ENCODE measurements at regions not wholly inside any gene's neighbourhood (a gene's known extent, or its start where the extent isn't known, plus 50 kb on each side); places are given as distances from the start of the nearest gene placed in this dataset.
"Not testable (repeated sequence)": the region's sequence is repeated elsewhere in the genome, so short reads cannot be mapped to it uniquely, and the experiment has no call there.

DNA sequence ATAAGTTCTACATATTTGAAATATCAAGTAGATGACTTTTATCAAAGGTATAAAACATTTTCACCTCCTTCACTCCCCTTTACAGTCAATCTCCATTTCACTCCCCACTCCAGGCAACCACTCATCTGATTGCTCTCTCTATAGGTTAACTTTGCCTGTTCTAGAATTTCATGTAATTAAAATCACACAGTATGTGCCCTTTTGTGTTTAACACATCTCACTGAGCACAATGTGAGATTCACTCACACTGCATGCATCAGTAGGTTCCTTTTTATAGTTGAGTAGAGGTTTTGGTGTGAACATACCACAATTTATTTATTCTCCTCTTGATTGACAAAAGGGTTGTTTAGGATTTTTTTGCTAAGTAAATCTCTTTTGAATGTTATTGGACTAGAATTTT lies 130.7 kb downstream of the SEPTIN7 start:
- H3K9ac ChIP-seq (replicated peaks; ENCODE audit: extremely low read depth, insufficient read depth, low read length); H3K79me2 ChIP-seq (ENCODE audit: control insufficient read depth, insufficient read depth, low read length); H4K20me1 ChIP-seq (replicated peaks; ENCODE audit: control insufficient read depth, extremely low read depth, insufficient read depth, low read length); dilution Hi-C loops (cut with MboI; ENCODE audit: extremely low pct_ligation_motif_present, low sequenced_read_pairs); H2AFZ ChIP-seq (ENCODE audit: low read depth, low read length); CTCF ChIA-PET; H3K27ac ChIP-seq (ENCODE audit: insufficient read depth, low read depth, low read length); H3K4me2 ChIP-seq (ENCODE audit: insufficient read depth, low read length); H3K4me1 ChIP-seq (ENCODE audit: control insufficient read depth, extremely low read depth, insufficient read depth, low read length); H3K9me3 ChIP-seq (replicated peaks; ENCODE audit: control insufficient read depth, insufficient read depth, low read length); DNase-seq (ENCODE audit: low read depth, low spot score); POLR2A ChIA-PET; FAIRE-seq; BruUV-seq (replicated peaks); H3K36me3 ChIP-seq (ENCODE audit: control insufficient read depth in 2 of 2, extremely low read depth in 1 of 2, insufficient read depth in 2 of 2, low read length in 2 of 2); H3K27me3 ChIP-seq (ENCODE audit: control insufficient read depth in 2 of 2, insufficient read depth in 2 of 2, low read length in 2 of 2); intact Hi-C loops (cut with micrococcal nuclease); H3K4me3 ChIP-seq (replicated peaks in 1 of 3; ENCODE audit: insufficient read depth in 1 of 3, low read depth in 1 of 3, low read length in 3 of 3); H3K9me1 ChIP-seq (replicated peaks; ENCODE audit: control insufficient read depth, extremely low read depth, insufficient read depth, low read length): not testable (repeated sequence)

DNA sequence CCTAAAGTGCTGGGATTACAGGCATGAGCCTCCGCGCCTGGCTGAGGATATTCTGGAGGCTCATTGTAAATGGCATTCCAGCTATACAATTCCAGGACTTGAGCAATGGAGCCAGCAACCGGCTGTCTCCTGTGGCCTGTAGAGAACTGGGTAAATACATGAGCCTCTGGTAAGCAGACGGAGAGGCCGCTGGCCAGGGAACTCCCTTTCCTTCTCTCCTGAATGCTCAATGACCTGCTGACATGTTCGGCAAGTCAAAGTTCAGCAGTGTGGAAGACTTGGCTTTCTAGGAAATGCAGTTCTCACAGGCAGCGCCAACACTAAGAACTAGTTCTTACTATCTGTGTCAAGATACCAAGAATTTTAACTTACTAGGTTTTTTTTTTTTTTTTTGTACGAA lies 139.8 kb downstream of the SEPTIN7 start:
- intact Hi-C loops (cut with micrococcal nuclease); H3K4me2 ChIP-seq (ENCODE audit: insufficient read depth, low read length); H3K9ac ChIP-seq (replicated peaks; ENCODE audit: extremely low read depth, insufficient read depth, low read length); H3K4me1 ChIP-seq (ENCODE audit: control insufficient read depth, extremely low read depth, insufficient read depth, low read length); DNase-seq (ENCODE audit: low read depth, low spot score); H2AFZ ChIP-seq (ENCODE audit: low read depth, low read length); CTCF ChIA-PET; H3K36me3 ChIP-seq (ENCODE audit: control insufficient read depth in 2 of 2, extremely low read depth in 1 of 2, insufficient read depth in 2 of 2, low read length in 2 of 2); H3K9me1 ChIP-seq (replicated peaks; ENCODE audit: control insufficient read depth, extremely low read depth, insufficient read depth, low read length); H3K4me3 ChIP-seq (replicated peaks in 1 of 3; ENCODE audit: insufficient read depth in 1 of 3, low read depth in 1 of 3, low read length in 3 of 3); H3K79me2 ChIP-seq (ENCODE audit: control insufficient read depth, insufficient read depth, low read length); BruUV-seq (replicated peaks); H3K27me3 ChIP-seq (ENCODE audit: control insufficient read depth in 2 of 2, insufficient read depth in 2 of 2, low read length in 2 of 2); H3K27ac ChIP-seq (ENCODE audit: insufficient read depth, low read depth, low read length); POLR2A ChIA-PET; dilution Hi-C loops (cut with MboI; ENCODE audit: extremely low pct_ligation_motif_present, low sequenced_read_pairs); H4K20me1 ChIP-seq (replicated peaks; ENCODE audit: control insufficient read depth, extremely low read depth, insufficient read depth, low read length); FAIRE-seq; H3K9me3 ChIP-seq (replicated peaks; ENCODE audit: control insufficient read depth, insufficient read depth, low read length): not testable (repeated sequence)

DNA sequence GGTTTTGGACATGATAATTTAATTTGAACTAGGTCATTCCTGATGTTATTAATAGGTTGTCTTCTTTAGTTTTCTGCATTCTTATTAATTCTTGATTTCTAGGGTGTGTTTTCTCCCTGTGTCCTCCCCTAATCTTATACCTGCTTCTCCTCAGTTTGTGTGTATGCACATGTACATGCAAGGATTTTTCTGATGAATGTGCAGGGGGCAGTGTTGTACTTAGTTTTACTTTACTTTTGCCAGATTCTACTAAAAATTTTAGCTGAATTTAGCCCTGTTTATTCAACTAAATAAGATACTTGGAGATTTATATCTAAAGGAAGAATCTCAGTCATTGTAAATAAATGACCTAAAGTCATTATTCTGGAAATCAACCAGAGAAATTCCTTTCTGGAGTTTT lies 144.8 kb downstream of the SEPTIN7 start:
- intact Hi-C loops (cut with micrococcal nuclease); H3K27ac ChIP-seq (ENCODE audit: insufficient read depth, low read depth, low read length); H3K79me2 ChIP-seq (ENCODE audit: control insufficient read depth, insufficient read depth, low read length); dilution Hi-C loops (cut with MboI; ENCODE audit: extremely low pct_ligation_motif_present, low sequenced_read_pairs); H3K9ac ChIP-seq (replicated peaks; ENCODE audit: extremely low read depth, insufficient read depth, low read length); H3K27me3 ChIP-seq (ENCODE audit: control insufficient read depth in 2 of 2, insufficient read depth in 2 of 2, low read length in 2 of 2); H3K4me3 ChIP-seq (replicated peaks in 1 of 3; ENCODE audit: insufficient read depth in 1 of 3, low read depth in 1 of 3, low read length in 3 of 3); H3K4me2 ChIP-seq (ENCODE audit: insufficient read depth, low read length); H3K9me3 ChIP-seq (replicated peaks; ENCODE audit: control insufficient read depth, insufficient read depth, low read length); FAIRE-seq; H2AFZ ChIP-seq (ENCODE audit: low read depth, low read length); H3K9me1 ChIP-seq (replicated peaks; ENCODE audit: control insufficient read depth, extremely low read depth, insufficient read depth, low read length); CTCF ChIA-PET; BruUV-seq (replicated peaks); POLR2A ChIA-PET; DNase-seq (ENCODE audit: low read depth, low spot score); H4K20me1 ChIP-seq (replicated peaks; ENCODE audit: control insufficient read depth, extremely low read depth, insufficient read depth, low read length); H3K4me1 ChIP-seq (ENCODE audit: control insufficient read depth, extremely low read depth, insufficient read depth, low read length); H3K36me3 ChIP-seq (ENCODE audit: control insufficient read depth in 2 of 2, extremely low read depth in 1 of 2, insufficient read depth in 2 of 2, low read length in 2 of 2): not testable (repeated sequence)

DNA sequence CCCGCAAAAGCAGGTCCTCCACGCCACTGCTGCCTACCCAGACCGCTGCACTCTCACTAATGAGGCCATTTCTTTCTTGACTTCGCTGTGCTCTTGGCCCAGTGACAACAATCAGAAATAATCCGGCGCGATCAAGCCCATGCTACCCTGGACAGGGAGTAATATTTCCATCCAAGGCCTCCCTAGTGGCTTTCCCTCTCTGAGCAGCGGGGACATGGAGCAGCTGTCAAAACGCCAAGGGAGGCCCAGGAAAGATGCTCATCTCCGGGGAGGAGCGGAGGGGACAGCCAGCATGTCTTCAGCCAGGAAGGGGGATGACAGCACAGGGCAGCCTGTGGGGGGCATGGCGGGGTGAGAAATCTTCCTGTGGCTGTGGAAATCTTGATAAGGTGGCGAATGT lies 154.9 kb downstream of the SEPTIN7 start:
- intact Hi-C loops (cut with micrococcal nuclease); H3K9ac ChIP-seq (replicated peaks; ENCODE audit: extremely low read depth, insufficient read depth, low read length); H3K27me3 ChIP-seq (ENCODE audit: control insufficient read depth in 2 of 2, insufficient read depth in 2 of 2, low read length in 2 of 2); H3K36me3 ChIP-seq (ENCODE audit: control insufficient read depth in 2 of 2, extremely low read depth in 1 of 2, insufficient read depth in 2 of 2, low read length in 2 of 2); H3K79me2 ChIP-seq (ENCODE audit: control insufficient read depth, insufficient read depth, low read length); H3K4me3 ChIP-seq (replicated peaks in 1 of 3; ENCODE audit: insufficient read depth in 1 of 3, low read depth in 1 of 3, low read length in 3 of 3); CTCF ChIA-PET; BruUV-seq (replicated peaks); H3K9me3 ChIP-seq (replicated peaks; ENCODE audit: control insufficient read depth, insufficient read depth, low read length); DNase-seq (ENCODE audit: low read depth, low spot score); H3K4me1 ChIP-seq (ENCODE audit: control insufficient read depth, extremely low read depth, insufficient read depth, low read length); FAIRE-seq; H3K27ac ChIP-seq (ENCODE audit: insufficient read depth, low read depth, low read length); H3K4me2 ChIP-seq (ENCODE audit: insufficient read depth, low read length); dilution Hi-C loops (cut with MboI; ENCODE audit: extremely low pct_ligation_motif_present, low sequenced_read_pairs); H3K9me1 ChIP-seq (replicated peaks; ENCODE audit: control insufficient read depth, extremely low read depth, insufficient read depth, low read length); H4K20me1 ChIP-seq (replicated peaks; ENCODE audit: control insufficient read depth, extremely low read depth, insufficient read depth, low read length); H2AFZ ChIP-seq (ENCODE audit: low read depth, low read length); POLR2A ChIA-PET: not testable (repeated sequence)

Measured in endothelial cell of umbilical vein (primary cell).